IMR-90 (cell line): ENCODE measurements at regions not wholly inside any gene's neighbourhood (a gene's known extent, or its start where the extent isn't known, plus 50 kb on each side); places are given as distances from the start of the nearest gene placed in this dataset.

ENCODE experiments used
- ATAC-seq: fragments of 200-7000 bp; cut with Tn5 transposase; 2 replicates; pipeline ENCODE4 v1.9.1; 2020; ENCODE audit warnings: low read depth, mild to moderate bottlenecking, moderate library complexity
- BruUV-seq: library from RNA; stranded (reverse); fragments of 400-500 nt; replicated peaks from 2 replicates; lab custom pipeline; 2021; lab: Mats Ljungman, UMichigan
- CTCF ChIA-PET: fragments of 300-600 bp; formaldehyde crosslinking; extraction: SDS; loops from one replicate; lab custom pipeline; 2021; ENCODE audit warnings: antibody characterized with exemption; lab: Yijun Ruan, JAX
- POLR2A ChIA-PET: fragments of 300-600 bp; sonication (Branson Sonifier 250); formaldehyde crosslinking; loops from one replicate; lab custom pipeline; 2022; ENCODE audit warnings: antibody characterized with exemption; ENCODE audit not compliant: unreplicated experiment; lab: Charles Lee
- DNase-seq: peaks from one replicate; pipeline ENCODE4 v3.0.0; 2013
- H2AFZ ChIP-seq: replicated peaks from 2 replicates; pipeline ENCODE3; 2013; ENCODE audit warnings: low read length, mild to moderate bottlenecking; ENCODE audit not compliant: poor library complexity
- H2AK5ac ChIP-seq: 2 replicates; pipeline ENCODE4 v1.6.1; 2013; ENCODE audit warnings: low read depth, low read length, inconsistent platforms
- H2AK9ac ChIP-seq: replicated peaks from 2 replicates; pipeline ENCODE3; 2013; ENCODE audit warnings: mild to moderate bottlenecking, low read depth, low read length, moderate library complexity; ENCODE audit not compliant: poor library complexity
- H2BK120ac ChIP-seq: 2 replicates; pipeline ENCODE4 v1.6.1; 2013; ENCODE audit warnings: low read depth, low read length, inconsistent platforms
- H2BK15ac ChIP-seq: 3 replicates; pipeline ENCODE4 v1.6.1; 2013; ENCODE audit warnings: low read depth, low read length, inconsistent platforms
- H2BK20ac ChIP-seq: 2 replicates; pipeline ENCODE4 v1.6.1; 2013; ENCODE audit warnings: low read depth, mild to moderate bottlenecking, inconsistent platforms, low read length, moderate library complexity
- H2BK5ac ChIP-seq: 2 replicates; pipeline ENCODE4 v1.6.1; 2013; ENCODE audit warnings: mild to moderate bottlenecking, low read depth, low read length, inconsistent platforms; ENCODE audit not compliant: poor library complexity, severe bottlenecking
- H3K14ac ChIP-seq: replicated peaks from 2 replicates; pipeline ENCODE4 v1.6.1; 2013; ENCODE audit warnings: low read depth, low read length, inconsistent platforms
- H3K18ac ChIP-seq: 2 replicates; pipeline ENCODE4 v1.6.1; 2013; ENCODE audit warnings: low read depth, low read length, control low read depth
- H3K23ac ChIP-seq: 2 replicates; pipeline ENCODE4 v1.6.1; 2013; ENCODE audit warnings: low read depth, low read length, inconsistent platforms
- H3K27ac ChIP-seq: 2 replicates; pipeline ENCODE4 v1.5.1; 2013; ENCODE audit warnings: mild to moderate bottlenecking, control low read depth, low read length; ENCODE audit not compliant: insufficient read depth
- H3K27me3 ChIP-seq: 2 replicates; pipeline ENCODE4 v1.6.1; 2013; ENCODE audit warnings: low read length; ENCODE audit not compliant: control insufficient read depth, insufficient read depth
- H3K36me3 ChIP-seq: 2 replicates; pipeline ENCODE4 v1.6.1; 2013; ENCODE audit warnings: low read length, mixed read lengths; ENCODE audit not compliant: control insufficient read depth, insufficient read depth
- H3K4ac ChIP-seq: 2 replicates; pipeline ENCODE4 v1.6.1; 2013; ENCODE audit warnings: low read depth, low read length, inconsistent platforms
- H3K4me1 ChIP-seq: 2 replicates; pipeline ENCODE4 v1.6.1; 2013; ENCODE audit warnings: low read length, mixed read lengths; ENCODE audit not compliant: control insufficient read depth, insufficient read depth
- H3K4me2 ChIP-seq: 2 replicates; pipeline ENCODE4 v1.6.1; 2013; ENCODE audit warnings: low read depth, mild to moderate bottlenecking, control low read depth, low read length, moderate library complexity
- H3K4me3 ChIP-seq: 2 replicates; pipeline ENCODE4 v1.5.1; 2013; ENCODE audit warnings: low read depth, mild to moderate bottlenecking, control low read depth, low read length, moderate library complexity; ENCODE audit not compliant: insufficient read depth
- H3K56ac ChIP-seq: 2 replicates; pipeline ENCODE4 v1.6.1; 2013; ENCODE audit warnings: low read length, inconsistent platforms; ENCODE audit not compliant: insufficient read depth; ENCODE audit errors: extremely low read depth
- H3K79me1 ChIP-seq, 2 experiments: 2 replicates each; pipeline ENCODE4 v1.6.1; 2013; ENCODE audit warnings: low read length in 2 of 2, inconsistent platforms in 1 of 2, low read depth in 1 of 2
- H3K9ac ChIP-seq: 2 replicates; pipeline ENCODE4 v1.6.1; 2013; ENCODE audit warnings: low read depth, low read length, control low read depth
- H3K9me1 ChIP-seq: 2 replicates; pipeline ENCODE4 v1.6.1; 2013; ENCODE audit warnings: low read length, inconsistent platforms; ENCODE audit not compliant: insufficient read depth
- H3K9me3 ChIP-seq: 2 replicates; pipeline ENCODE4 v1.6.1; 2013; ENCODE audit warnings: low read length; ENCODE audit not compliant: control insufficient read depth, insufficient read depth
- H4K20me1 ChIP-seq: 2 replicates; pipeline ENCODE4 v1.6.1; 2013; ENCODE audit warnings: low read length, inconsistent platforms; ENCODE audit not compliant: insufficient read depth
- H4K5ac ChIP-seq: 2 replicates; pipeline ENCODE4 v1.6.1; 2013; ENCODE audit warnings: mild to moderate bottlenecking, low read depth, low read length, control low read depth
- H4K8ac ChIP-seq, 2 experiments: 2 replicates each; pipeline ENCODE4 v1.6.1; 2013; ENCODE audit warnings: low read depth in 2 of 2, low read length in 2 of 2, control low read depth in 1 of 2, inconsistent platforms in 1 of 2
- H4K91ac ChIP-seq: 2 replicates; pipeline ENCODE4 v1.6.1; 2013; ENCODE audit warnings: low read depth, low read length, inconsistent platforms; ENCODE audit not compliant: insufficient read depth
- MAFK ChIP-seq: IDR thresholded peaks from 2 replicates; pipeline ENCODE4 v1.6.1; 2012; ENCODE audit warnings: low read depth, low read length, improper control_type of control experiment
- NFE2L2 ChIP-seq: fragments of 150-350 bp; IDR thresholded peaks from 2 replicates; pipeline ENCODE4 v1.6.1; 2016; ENCODE audit warnings: low read depth, mild to moderate bottlenecking, low read length
- POLR2A ChIP-seq: IDR thresholded peaks from 2 replicates; pipeline ENCODE4 v1.6.1; 2012; ENCODE audit warnings: mild to moderate bottlenecking, low read depth, low read length
- dilution Hi-C: fragments of 300-500 bp; cut with HindIII; formaldehyde crosslinking; loops from one replicate; pipeline ENCODE4 v1.14.3; 2018; ENCODE audit warnings: low sequenced_read_pairs; ENCODE audit not compliant: unreplicated experiment
- in situ Hi-C: fragments of 300-500 bp; cut with MboI; formaldehyde crosslinking; loops from 3 replicates; pipeline ENCODE4 v1.14.3; 2019; ENCODE audit warnings: low sequenced_read_pairs, inconsistent platforms, mixed read lengths
- intact Hi-C: fragments of 100-400 bp; cut with micrococcal nuclease; formaldehyde crosslinking; loops from 2 replicates; pipeline ENCODE4 v1.10.0; 2022

DNA sequence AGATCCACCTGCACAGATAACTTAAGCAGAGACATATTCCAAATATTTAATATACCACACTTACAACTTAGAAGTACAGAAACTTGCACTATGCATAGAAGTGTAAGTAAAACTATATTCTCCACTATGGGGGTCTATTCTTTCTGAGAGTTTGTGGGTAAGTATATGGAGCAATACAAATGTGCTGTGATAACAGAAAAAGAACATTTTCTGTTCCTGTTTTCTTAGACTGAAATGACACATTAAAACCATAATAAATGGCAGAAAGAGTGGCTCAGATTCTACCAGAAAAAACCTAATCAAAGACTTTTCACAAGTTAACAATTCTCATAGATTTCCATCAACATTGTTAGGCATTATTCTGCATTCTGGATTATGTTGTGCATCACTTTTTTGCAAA, 96.6 kb upstream of the WNT7A start:
- H3K9me1 ChIP-seq, result no peaks in the 10 kb centered on the region
- no peaks in the 10 kb centered on the region for H4K20me1 ChIP-seq
- no peak overlapping the region for H4K5ac ChIP-seq
- no peak overlapping the region for H4K8ac ChIP-seq
- no peaks in the 10 kb centered on the region for H3K36me3 ChIP-seq
- CTCF ChIA-PET, result no interaction called here
- H2BK5ac ChIP-seq, result no peak overlapping the region
- H2AK5ac ChIP-seq, result no peak overlapping the region
- dilution Hi-C loops (no loop called here), in situ Hi-C loops (no loop called here), intact Hi-C loops (no loop called here)
- no peak overlapping the region for H4K91ac ChIP-seq
- H3K9ac ChIP-seq, result no peak overlapping the region
- H3K14ac ChIP-seq, result no peak overlapping the region
- no peaks in the 10 kb centered on the region for H3K79me1 ChIP-seq
- peaks cover 6% of the 10 kb centered on the region; the same call in 1 of the 2 replicates for H3K9me3 ChIP-seq
- no peak for TF ChIP-seq NFE2L2
- no peak for TF ChIP-seq POLR2A
- no peak for TF ChIP-seq MAFK
- no peak overlapping the region for H3K4me2 ChIP-seq
- H3K4me3 ChIP-seq, result no peak overlapping the region
- POLR2A ChIA-PET, result no interaction called here
- no peak overlapping the region for H3K4ac ChIP-seq
- DNase-seq, result no peak
- no peak overlapping the region for H2BK20ac ChIP-seq
- no peaks in the 10 kb centered on the region for H3K27me3 ChIP-seq
- no peak overlapping the region for H3K18ac ChIP-seq
- H2AFZ ChIP-seq, result no peak overlapping the region
- H2BK15ac ChIP-seq, result no peak overlapping the region
- H3K23ac ChIP-seq, result no peak overlapping the region
- BruUV-seq, result no TSS peak
- no peak for ATAC-seq
- H2AK9ac ChIP-seq, result no peak overlapping the region
- H3K4me1 ChIP-seq, result no peaks in the 10 kb centered on the region
- H3K56ac ChIP-seq, result no peak overlapping the region
- no peak overlapping the region for H3K27ac ChIP-seq
- H2BK120ac ChIP-seq, result no peak overlapping the region
